Neural progenitor cell (in vitro differentiated cells): ENCODE measurements at regions not wholly inside any gene's neighbourhood (a gene's known extent, or its start where the extent isn't known, plus 50 kb on each side); places are given as distances from the start of the nearest gene placed in this dataset.

Source experiments
- DNase-seq: peaks from one replicate; pipeline ENCODE4 v3.0.0-alpha.2; 2016; ENCODE audit warnings: low spot score
- H2AFZ ChIP-seq: fragments of 200-600 bp; sonication (generic); replicated peaks from 2 replicates; pipeline ENCODE4 v1.6.1; 2016; ENCODE audit warnings: antibody characterized with exemption
- H3F3A ChIP-seq: fragments of 200-600 bp; sonication (generic); 2 replicates; pipeline ENCODE4 v1.6.1; 2016; ENCODE audit warnings: antibody characterized with exemption, low read depth
- H3K27ac ChIP-seq: fragments of 200-600 bp; sonication (generic); 2 replicates; pipeline ENCODE4 v1.5.1; 2016; ENCODE audit warnings: mild to moderate bottlenecking
- H3K27me3 ChIP-seq: fragments of 200-600 bp; sonication (generic); 2 replicates; pipeline ENCODE4 v1.6.1; 2016; ENCODE audit warnings: mild to moderate bottlenecking, moderate library complexity
- H3K36me3 ChIP-seq: fragments of 200-600 bp; sonication (generic); 2 replicates; pipeline ENCODE4 v1.5.1; 2016
- H3K4me1 ChIP-seq: fragments of 200-600 bp; sonication (generic); 2 replicates; pipeline ENCODE4 v1.6.1; 2016; ENCODE audit warnings: mixed run types
- H3K4me2 ChIP-seq: fragments of 200-600 bp; sonication (generic); 2 replicates; pipeline ENCODE4 v1.6.1; 2016
- H3K4me3 ChIP-seq: fragments of 200-600 bp; sonication (generic); 2 replicates; pipeline ENCODE4 v1.5.1; 2016
- H3K79me2 ChIP-seq: fragments of 200-600 bp; sonication (generic); 2 replicates; pipeline ENCODE4 v1.6.1; 2016; ENCODE audit warnings: low read depth
- H3K9ac ChIP-seq: fragments of 200-600 bp; sonication (generic); 2 replicates; pipeline ENCODE4 v1.6.1; 2016
- H3K9me3 ChIP-seq: fragments of 200-600 bp; sonication (generic); 2 replicates; pipeline ENCODE4 v1.5.1; 2016; ENCODE audit warnings: low read depth
- H4K20me1 ChIP-seq: fragments of 200-600 bp; sonication (generic); 2 replicates; pipeline ENCODE4 v1.6.1; 2016; ENCODE audit warnings: low read depth
- H3K27ac Mint-ChIP-seq: 3 replicates; pipeline ENCODE4 v1.8.0; 2021; ENCODE audit warnings: mixed read lengths
- H3K27me3 Mint-ChIP-seq: 2 replicates; pipeline ENCODE4 v1.8.0; 2022; ENCODE audit warnings: low read depth, mild to moderate bottlenecking, inconsistent platforms, moderate library complexity, mixed read lengths; ENCODE audit not compliant: insufficient read depth
- H3K36me3 Mint-ChIP-seq: 3 replicates; pipeline ENCODE4 v1.8.0; 2021; ENCODE audit warnings: mixed read lengths
- H3K4me1 Mint-ChIP-seq: 3 replicates; pipeline ENCODE4 v1.8.0; 2021; ENCODE audit warnings: mixed read lengths
- H3K4me3 Mint-ChIP-seq: 3 replicates; pipeline ENCODE4 v1.8.0; 2021; ENCODE audit warnings: mild to moderate bottlenecking, moderate library complexity, mixed read lengths
- H3K9me3 Mint-ChIP-seq: 3 replicates; pipeline ENCODE4 v1.8.0; 2020; ENCODE audit warnings: mixed read lengths
- EZH2 ChIP-seq: fragments of 200-600 bp; sonication (generic); IDR thresholded peaks from 2 replicates; pipeline ENCODE4 v1.6.1; 2017; ENCODE audit warnings: antibody characterized with exemption, mild to moderate bottlenecking, moderate library complexity
- EZH2phosphoT487 ChIP-seq: fragments of 200-600 bp; sonication (generic); IDR thresholded peaks from 2 replicates; pipeline ENCODE4 v1.6.1; 2017; ENCODE audit warnings: antibody characterized with exemption
- TF ChIP-seq, protein P1 (sequence below): fragments of 200-600 bp; sonication (generic); IDR thresholded peaks from 2 replicates; pipeline ENCODE4 v1.5.1; 2017; ENCODE audit warnings: antibody characterized with exemption, mild to moderate bottlenecking

DNA sequence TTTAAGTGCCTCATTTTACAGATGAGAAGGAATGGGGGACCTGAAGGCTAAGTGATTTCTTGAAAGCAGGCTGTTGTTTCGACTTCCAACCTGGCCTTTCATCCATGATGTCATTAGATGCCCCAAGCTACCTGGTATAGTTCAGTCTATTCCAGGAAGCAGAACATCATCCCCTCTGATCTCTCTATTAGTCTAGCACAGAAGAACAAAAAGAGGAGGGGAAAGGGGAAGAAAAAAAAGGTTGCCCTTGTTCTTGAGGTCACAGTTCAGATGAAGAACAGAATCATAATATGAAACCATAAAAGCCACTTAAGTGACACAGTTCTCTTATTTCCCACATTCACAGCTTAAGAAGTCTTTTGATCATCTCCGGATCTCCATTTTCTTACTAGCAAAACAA, 386.2 kb upstream of the HNRNPA3 start:
- Mint-ChIP-seq H3K27ac (no peak overlapping the region), H3K4me3 (no peak overlapping the region), H3K4me1 (peaks cover 19% of the 10 kb centered on the region), H3K9me3 (no peaks in the 10 kb centered on the region), H3K27me3 (peaks cover 4% of the 10 kb centered on the region), H3K36me3 (no peaks in the 10 kb centered on the region)
- H3F3A ChIP-seq, result peaks cover 8% of the 10 kb centered on the region
- no peak overlapping the region for H3K4me2 ChIP-seq
- no peaks in the 10 kb centered on the region for H3K36me3 ChIP-seq
- H3K27me3 ChIP-seq, result no peaks in the 10 kb centered on the region
- H3K4me3 ChIP-seq, result no peak overlapping the region
- no peak overlapping the region for H3K27ac ChIP-seq
- no peaks in the 10 kb centered on the region for H3K9me3 ChIP-seq
- no peaks in the 10 kb centered on the region for H4K20me1 ChIP-seq
- H3K9ac ChIP-seq, result no peak overlapping the region
- H3K4me1 ChIP-seq, result peaks cover 11% of the 10 kb centered on the region
- DNase-seq, result no peak
- TF ChIP-seq, protein P1, sequence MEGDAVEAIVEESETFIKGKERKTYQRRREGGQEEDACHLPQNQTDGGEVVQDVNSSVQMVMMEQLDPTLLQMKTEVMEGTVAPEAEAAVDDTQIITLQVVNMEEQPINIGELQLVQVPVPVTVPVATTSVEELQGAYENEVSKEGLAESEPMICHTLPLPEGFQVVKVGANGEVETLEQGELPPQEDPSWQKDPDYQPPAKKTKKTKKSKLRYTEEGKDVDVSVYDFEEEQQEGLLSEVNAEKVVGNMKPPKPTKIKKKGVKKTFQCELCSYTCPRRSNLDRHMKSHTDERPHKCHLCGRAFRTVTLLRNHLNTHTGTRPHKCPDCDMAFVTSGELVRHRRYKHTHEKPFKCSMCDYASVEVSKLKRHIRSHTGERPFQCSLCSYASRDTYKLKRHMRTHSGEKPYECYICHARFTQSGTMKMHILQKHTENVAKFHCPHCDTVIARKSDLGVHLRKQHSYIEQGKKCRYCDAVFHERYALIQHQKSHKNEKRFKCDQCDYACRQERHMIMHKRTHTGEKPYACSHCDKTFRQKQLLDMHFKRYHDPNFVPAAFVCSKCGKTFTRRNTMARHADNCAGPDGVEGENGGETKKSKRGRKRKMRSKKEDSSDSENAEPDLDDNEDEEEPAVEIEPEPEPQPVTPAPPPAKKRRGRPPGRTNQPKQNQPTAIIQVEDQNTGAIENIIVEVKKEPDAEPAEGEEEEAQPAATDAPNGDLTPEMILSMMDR, result no peak
- no peak for TF ChIP-seq EZH2phosphoT487
- TF ChIP-seq EZH2, result no peak
- H2AFZ ChIP-seq, result no peak overlapping the region
- no peaks in the 10 kb centered on the region for H3K79me2 ChIP-seq

DNA sequence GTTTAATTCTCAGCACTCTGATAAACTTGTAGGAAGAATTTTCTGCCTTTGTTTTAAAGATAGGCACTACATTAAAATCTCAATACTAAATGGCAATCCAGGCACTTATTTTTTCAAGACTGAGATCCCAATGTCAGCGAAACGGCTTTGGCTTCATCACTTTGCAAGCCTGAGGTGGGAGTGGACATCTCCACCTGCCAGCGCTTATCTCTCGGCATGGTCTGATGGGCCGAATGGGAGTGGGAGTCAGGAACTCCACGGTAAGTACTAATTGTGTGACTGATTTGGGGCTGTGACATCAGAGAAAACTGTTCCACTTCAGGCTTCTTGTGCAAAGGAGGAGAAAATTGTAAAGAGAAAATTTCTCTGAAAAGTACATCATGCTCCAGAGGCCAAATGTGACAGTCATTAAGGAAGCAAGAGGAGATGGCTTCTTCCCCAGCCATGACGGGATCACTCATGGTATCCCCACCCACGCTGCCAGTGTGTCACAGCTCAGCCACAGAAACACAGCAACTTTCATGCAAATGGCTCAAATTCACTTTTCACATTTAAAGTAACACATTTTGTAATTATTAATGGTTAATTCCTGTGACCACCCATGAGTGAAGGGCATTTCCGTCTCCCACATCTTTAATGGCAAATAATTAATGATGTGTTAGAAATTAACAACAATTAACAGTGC, 385.5 kb upstream of the HNRNPA3 start:
- DNase-seq, result no peak
- no peak overlapping the region for H3K27ac Mint-ChIP-seq
- Histone ChIP-seq H3K79me2 (no peaks in the 10 kb centered on the region), H3K9me3 (no peaks in the 10 kb centered on the region), H3K4me3 (no peak overlapping the region), H3K27me3 (no peaks in the 10 kb centered on the region), H4K20me1 (no peaks in the 10 kb centered on the region), H3K27ac (no peak overlapping the region), H3K4me2 (no peak overlapping the region), H2AFZ (no peak overlapping the region), H3K9ac (no peak overlapping the region), H3F3A (peaks cover 8% of the 10 kb centered on the region), H3K4me1 (peaks cover 14% of the 10 kb centered on the region), H3K36me3 (no peaks in the 10 kb centered on the region)
- H3K27me3 Mint-ChIP-seq, result peaks cover 3% of the 10 kb centered on the region
- no peak overlapping the region for H3K4me3 Mint-ChIP-seq
- H3K4me1 Mint-ChIP-seq, result peaks cover 25% of the 10 kb centered on the region
- no peaks in the 10 kb centered on the region for H3K9me3 Mint-ChIP-seq
- TF ChIP-seq, protein P1, result no peak
- TF ChIP-seq EZH2, result no peak
- no peak for TF ChIP-seq EZH2phosphoT487
- no peaks in the 10 kb centered on the region for H3K36me3 Mint-ChIP-seq

DNA sequence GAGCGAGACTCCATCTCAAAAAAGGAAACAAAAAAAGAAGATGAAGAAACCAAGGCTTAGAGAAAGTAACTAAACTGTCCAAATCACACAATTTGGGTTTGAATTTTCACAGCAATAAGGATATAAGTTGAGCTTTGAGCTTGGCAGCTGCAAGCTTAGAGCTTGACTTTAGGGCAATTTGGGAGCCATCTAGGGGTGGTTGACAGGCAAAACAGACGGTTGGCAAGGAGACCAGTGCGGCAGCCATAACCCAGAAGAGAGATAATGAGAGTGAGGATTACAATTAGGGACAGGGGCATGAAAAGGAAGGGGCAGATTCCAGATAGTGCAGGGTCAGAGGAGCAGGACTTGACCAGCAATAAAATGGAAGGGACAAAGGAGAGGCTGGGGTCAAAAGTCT, 382.2 kb upstream of the HNRNPA3 start:
- H3K27ac ChIP-seq, result no peak overlapping the region
- Mint-ChIP-seq H3K27me3 (peaks cover 3% of the 10 kb centered on the region), H3K9me3 (no peaks in the 10 kb centered on the region), H3K4me3 (no peak overlapping the region), H3K27ac (peak overlapping the region; percentile 88), H3K36me3 (no peaks in the 10 kb centered on the region), H3K4me1 (peaks cover 25% of the 10 kb centered on the region)
- no peaks in the 10 kb centered on the region for H3K79me2 ChIP-seq
- TF ChIP-seq EZH2 (no peak), EZH2phosphoT487 (peak; percentile 29)
- TF ChIP-seq, protein P1, result peak; percentile 44
- H3K9ac ChIP-seq, result no peak overlapping the region
- H3K9me3 ChIP-seq, result no peaks in the 10 kb centered on the region
- H3K4me3 ChIP-seq, result no peak overlapping the region
- H3K27me3 ChIP-seq, result no peaks in the 10 kb centered on the region
- peak; percentile 66 for DNase-seq
- peaks cover 8% of the 10 kb centered on the region for H3F3A ChIP-seq
- H3K4me2 ChIP-seq, result no peak overlapping the region
- H4K20me1 ChIP-seq, result no peaks in the 10 kb centered on the region
- no peak overlapping the region for H2AFZ ChIP-seq
- H3K4me1 ChIP-seq, result peaks cover 14% of the 10 kb centered on the region
- no peaks in the 10 kb centered on the region for H3K36me3 ChIP-seq
